HEK293 (cell line): ENCODE measurements at regions not wholly inside any gene's neighbourhood (a gene's known extent, or its start where the extent isn't known, plus 50 kb on each side); places are given as distances from the start of the nearest gene placed in this dataset.

Experiments used
- BCL11B ChIP-seq: fragments of 450-650 bp; formaldehyde crosslinking; IDR thresholded peaks from 2 replicates; pipeline ENCODE4 v1.5.1; 2016; ENCODE audit warnings: low read depth, missing biosample characterization, missing genetic modification characterization
- GLI2 ChIP-seq: fragments of 450-650 bp; formaldehyde crosslinking; IDR thresholded peaks from 2 replicates; pipeline ENCODE4; 2017; ENCODE audit warnings: missing biosample characterization, missing genetic modification characterization, low read depth, borderline replicate concordance
- MZF1 ChIP-seq: fragments of 450-650 bp; formaldehyde crosslinking; IDR thresholded peaks from 2 replicates; pipeline ENCODE4 v1.5.1; 2017; ENCODE audit warnings: missing biosample characterization, missing genetic modification characterization, borderline replicate concordance
- OVOL3 ChIP-seq: fragments of 450-650 bp; formaldehyde crosslinking; IDR thresholded peaks from 2 replicates; pipeline ENCODE4 v1.5.1; 2016; ENCODE audit warnings: missing biosample characterization, missing genetic modification characterization
- SP2 ChIP-seq: fragments of 450-650 bp; formaldehyde crosslinking; IDR thresholded peaks from 2 replicates; pipeline ENCODE4 v1.5.1; 2016; ENCODE audit warnings: missing biosample characterization, missing genetic modification characterization
- ZBTB17 ChIP-seq: fragments of 450-650 bp; formaldehyde crosslinking; IDR thresholded peaks from 2 replicates; pipeline ENCODE4 v1.5.1; 2016; ENCODE audit warnings: missing biosample characterization, missing genetic modification characterization
- ZBTB21 ChIP-seq: fragments of 450-650 bp; formaldehyde crosslinking; IDR thresholded peaks from 2 replicates; pipeline ENCODE4 v1.5.1; 2017; ENCODE audit warnings: missing biosample characterization, missing genetic modification characterization
- ZIC2 ChIP-seq: fragments of 450-650 bp; formaldehyde crosslinking; IDR thresholded peaks from 2 replicates; pipeline ENCODE4 v1.5.1; 2016; ENCODE audit warnings: missing biosample characterization, missing genetic modification characterization
- ZNF138 ChIP-seq: fragments of 450-650 bp; formaldehyde crosslinking; IDR thresholded peaks from 2 replicates; pipeline ENCODE4 v1.5.1; 2016; ENCODE audit warnings: missing biosample characterization, missing genetic modification characterization, borderline replicate concordance
- ZNF2 ChIP-seq: fragments of 450-650 bp; formaldehyde crosslinking; IDR thresholded peaks from 2 replicates; pipeline ENCODE4 v1.5.1; 2016; ENCODE audit warnings: missing biosample characterization, missing genetic modification characterization
- ZNF214 ChIP-seq: fragments of 450-650 bp; formaldehyde crosslinking; IDR thresholded peaks from 2 replicates; pipeline ENCODE4 v1.5.1; 2017; ENCODE audit warnings: missing biosample characterization, mild to moderate bottlenecking, missing genetic modification characterization, borderline replicate concordance
- ZNF23 ChIP-seq: fragments of 450-650 bp; formaldehyde crosslinking; IDR thresholded peaks from 2 replicates; pipeline ENCODE4 v1.5.1; 2016; ENCODE audit warnings: missing biosample characterization, missing genetic modification characterization, borderline replicate concordance
- ZNF248 ChIP-seq: fragments of 450-650 bp; formaldehyde crosslinking; IDR thresholded peaks from 2 replicates; pipeline ENCODE4 v1.5.1; 2017; ENCODE audit warnings: missing biosample characterization, missing genetic modification characterization
- ZNF37A ChIP-seq: fragments of 450-650 bp; IDR thresholded peaks from 2 replicates; pipeline ENCODE4 v1.5.1; 2018; ENCODE audit warnings: missing biosample characterization, missing genetic modification characterization
- ZNF423 ChIP-seq: fragments of 450-650 bp; formaldehyde crosslinking; IDR thresholded peaks from 2 replicates; pipeline ENCODE4 v1.5.1; 2016; ENCODE audit warnings: missing biosample characterization, missing genetic modification characterization
- ZNF501 ChIP-seq: fragments of 450-650 bp; formaldehyde crosslinking; IDR thresholded peaks from 2 replicates; pipeline ENCODE4 v1.5.1; 2016; ENCODE audit warnings: missing biosample characterization, missing genetic modification characterization
- ZNF521 ChIP-seq: fragments of 450-650 bp; formaldehyde crosslinking; IDR thresholded peaks from 2 replicates; pipeline ENCODE4 v1.5.1; 2017; ENCODE audit warnings: missing biosample characterization, mild to moderate bottlenecking, missing genetic modification characterization
- ZNF529 ChIP-seq: fragments of 450-650 bp; formaldehyde crosslinking; IDR thresholded peaks from 2 replicates; pipeline ENCODE4 v1.5.1; 2017; ENCODE audit warnings: missing genetic modification characterization, missing biosample characterization; ENCODE audit not compliant: insufficient replicate concordance
- ZNF629 ChIP-seq: fragments of 450-650 bp; formaldehyde crosslinking; IDR thresholded peaks from 2 replicates; pipeline ENCODE4 v1.5.1; 2017; ENCODE audit warnings: missing biosample characterization, missing genetic modification characterization
- ZNF837 ChIP-seq: fragments of 450-650 bp; formaldehyde crosslinking; IDR thresholded peaks from 2 replicates; pipeline ENCODE4 v1.5.1; 2016; ENCODE audit warnings: missing biosample characterization, missing genetic modification characterization
- TF ChIP-seq, protein P1 (sequence below): fragments of 450-650 bp; formaldehyde crosslinking; IDR thresholded peaks from 2 replicates; pipeline ENCODE4 v1.5.1; 2016; ENCODE audit warnings: missing biosample characterization, missing genetic modification characterization
- TF ChIP-seq, protein P2 (sequence below): fragments of 450-650 bp; formaldehyde crosslinking; IDR thresholded peaks from 2 replicates; pipeline ENCODE4 v1.5.1; 2017; ENCODE audit warnings: missing biosample characterization, mild to moderate bottlenecking, missing genetic modification characterization, moderate library complexity
- TF ChIP-seq, protein P3 (sequence below): fragments of 450-650 bp; formaldehyde crosslinking; IDR thresholded peaks from 2 replicates; pipeline ENCODE4 v1.5.1; 2016; ENCODE audit warnings: missing biosample characterization, missing genetic modification characterization
- TF ChIP-seq, protein P4 (sequence below): fragments of 450-650 bp; formaldehyde crosslinking; conservative IDR thresholded peaks from 2 replicates; pipeline ENCODE4 v1.5.1; 2016; ENCODE audit warnings: low read depth, missing biosample characterization, missing genetic modification characterization
- TF ChIP-seq, protein P5 (sequence below): fragments of 450-650 bp; formaldehyde crosslinking; IDR thresholded peaks from 2 replicates; pipeline ENCODE4 v1.5.1; 2016; ENCODE audit warnings: missing biosample characterization, missing genetic modification characterization
- TF ChIP-seq, protein P6 (sequence below): fragments of 450-650 bp; formaldehyde crosslinking; IDR thresholded peaks from 2 replicates; pipeline ENCODE4 v1.5.1; 2016; ENCODE audit warnings: missing biosample characterization, missing genetic modification characterization

DNA sequence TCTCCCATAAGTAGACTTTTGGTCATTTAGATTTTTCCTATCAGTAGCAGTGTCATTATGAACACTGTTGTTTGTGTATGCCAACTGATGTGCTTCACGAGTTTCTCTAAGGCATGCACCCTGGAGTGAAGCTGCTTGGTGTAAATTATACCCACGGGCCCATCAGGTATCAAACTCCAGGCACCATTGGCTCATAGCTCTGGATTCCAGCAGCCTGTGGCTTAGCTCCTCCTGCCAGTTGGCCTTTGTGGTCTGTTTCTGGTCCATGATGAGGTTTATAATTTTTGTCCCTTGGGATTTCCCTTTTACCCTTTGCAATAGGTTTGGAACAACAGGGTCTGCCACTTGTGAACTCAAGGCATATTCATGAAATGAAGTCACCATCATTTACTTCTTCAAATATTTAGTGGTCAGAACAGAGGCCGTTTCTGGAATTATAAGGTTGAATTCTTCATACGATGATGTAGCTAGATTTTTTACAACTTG, 350.5 kb downstream of the PRL start (continued):
- TF ChIP-seq, protein P1, sequence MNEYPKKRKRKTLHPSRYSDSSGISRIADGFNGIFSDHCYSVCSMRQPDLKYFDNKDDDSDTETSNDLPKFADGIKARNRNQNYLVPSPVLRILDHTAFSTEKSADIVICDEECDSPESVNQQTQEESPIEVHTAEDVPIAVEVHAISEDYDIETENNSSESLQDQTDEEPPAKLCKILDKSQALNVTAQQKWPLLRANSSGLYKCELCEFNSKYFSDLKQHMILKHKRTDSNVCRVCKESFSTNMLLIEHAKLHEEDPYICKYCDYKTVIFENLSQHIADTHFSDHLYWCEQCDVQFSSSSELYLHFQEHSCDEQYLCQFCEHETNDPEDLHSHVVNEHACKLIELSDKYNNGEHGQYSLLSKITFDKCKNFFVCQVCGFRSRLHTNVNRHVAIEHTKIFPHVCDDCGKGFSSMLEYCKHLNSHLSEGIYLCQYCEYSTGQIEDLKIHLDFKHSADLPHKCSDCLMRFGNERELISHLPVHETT (tag by site-specific recombination) = peak; percentile 67; the same call in 1 of the 2 replicates
- TF ChIP-seq ZNF23 (tag by site-specific recombination) = no peak
- TF ChIP-seq ZBTB17 (tag by site-specific recombination) = no peak
- peak; percentile 91 for TF ChIP-seq ZNF629 (tag by site-specific recombination)
- TF ChIP-seq, protein P2, sequence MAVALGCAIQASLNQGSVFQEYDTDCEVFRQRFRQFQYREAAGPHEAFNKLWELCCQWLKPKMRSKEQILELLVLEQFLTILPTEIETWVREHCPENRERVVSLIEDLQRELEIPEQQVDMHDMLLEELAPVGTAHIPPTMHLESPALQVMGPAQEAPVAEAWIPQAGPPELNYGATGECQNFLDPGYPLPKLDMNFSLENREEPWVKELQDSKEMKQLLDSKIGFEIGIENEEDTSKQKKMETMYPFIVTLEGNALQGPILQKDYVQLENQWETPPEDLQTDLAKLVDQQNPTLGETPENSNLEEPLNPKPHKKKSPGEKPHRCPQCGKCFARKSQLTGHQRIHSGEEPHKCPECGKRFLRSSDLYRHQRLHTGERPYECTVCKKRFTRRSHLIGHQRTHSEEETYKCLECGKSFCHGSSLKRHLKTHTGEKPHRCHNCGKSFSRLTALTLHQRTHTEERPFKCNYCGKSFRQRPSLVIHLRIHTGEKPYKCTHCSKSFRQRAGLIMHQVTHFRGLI (tag by site-specific recombination) = peak; percentile 57; the same call in 1 of the 2 replicates
- TF ChIP-seq ZNF529 = no peak
- TF ChIP-seq MZF1 (tag by site-specific recombination) = no peak
- no peak; the same call in 1 of the 2 replicates for TF ChIP-seq GLI2 (tag by site-specific recombination)
- peak; percentile 66; the same call in 1 of the 2 replicates for TF ChIP-seq ZBTB21 (tag by site-specific recombination)
- no peak for TF ChIP-seq BCL11B (tag by site-specific recombination)
- peak; percentile 66; the same call in 1 of the 2 replicates for TF ChIP-seq ZNF2
- TF ChIP-seq ZNF423 (tag by site-specific recombination) = peak; percentile 60; the same call in 1 of the 2 replicates
- TF ChIP-seq, protein P3, sequence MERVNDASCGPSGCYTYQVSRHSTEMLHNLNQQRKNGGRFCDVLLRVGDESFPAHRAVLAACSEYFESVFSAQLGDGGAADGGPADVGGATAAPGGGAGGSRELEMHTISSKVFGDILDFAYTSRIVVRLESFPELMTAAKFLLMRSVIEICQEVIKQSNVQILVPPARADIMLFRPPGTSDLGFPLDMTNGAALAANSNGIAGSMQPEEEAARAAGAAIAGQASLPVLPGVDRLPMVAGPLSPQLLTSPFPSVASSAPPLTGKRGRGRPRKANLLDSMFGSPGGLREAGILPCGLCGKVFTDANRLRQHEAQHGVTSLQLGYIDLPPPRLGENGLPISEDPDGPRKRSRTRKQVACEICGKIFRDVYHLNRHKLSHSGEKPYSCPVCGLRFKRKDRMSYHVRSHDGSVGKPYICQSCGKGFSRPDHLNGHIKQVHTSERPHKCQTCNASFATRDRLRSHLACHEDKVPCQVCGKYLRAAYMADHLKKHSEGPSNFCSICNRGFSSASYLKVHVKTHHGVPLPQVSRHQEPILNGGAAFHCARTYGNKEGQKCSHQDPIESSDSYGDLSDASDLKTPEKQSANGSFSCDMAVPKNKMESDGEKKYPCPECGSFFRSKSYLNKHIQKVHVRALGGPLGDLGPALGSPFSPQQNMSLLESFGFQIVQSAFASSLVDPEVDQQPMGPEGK (tag by site-specific recombination) = 0 out of 2 replicates have a peak, but pooled peaks have one; percentile 35
- no peak for TF ChIP-seq ZNF837
- peak; percentile 65 for TF ChIP-seq SP2 (tag by site-specific recombination)
- no peak for TF ChIP-seq ZNF248 (tag by site-specific recombination)
- TF ChIP-seq ZNF521 (tag by site-specific recombination) = no peak
- no peak for TF ChIP-seq ZNF138 (tag by site-specific recombination)
- TF ChIP-seq, protein P4, sequence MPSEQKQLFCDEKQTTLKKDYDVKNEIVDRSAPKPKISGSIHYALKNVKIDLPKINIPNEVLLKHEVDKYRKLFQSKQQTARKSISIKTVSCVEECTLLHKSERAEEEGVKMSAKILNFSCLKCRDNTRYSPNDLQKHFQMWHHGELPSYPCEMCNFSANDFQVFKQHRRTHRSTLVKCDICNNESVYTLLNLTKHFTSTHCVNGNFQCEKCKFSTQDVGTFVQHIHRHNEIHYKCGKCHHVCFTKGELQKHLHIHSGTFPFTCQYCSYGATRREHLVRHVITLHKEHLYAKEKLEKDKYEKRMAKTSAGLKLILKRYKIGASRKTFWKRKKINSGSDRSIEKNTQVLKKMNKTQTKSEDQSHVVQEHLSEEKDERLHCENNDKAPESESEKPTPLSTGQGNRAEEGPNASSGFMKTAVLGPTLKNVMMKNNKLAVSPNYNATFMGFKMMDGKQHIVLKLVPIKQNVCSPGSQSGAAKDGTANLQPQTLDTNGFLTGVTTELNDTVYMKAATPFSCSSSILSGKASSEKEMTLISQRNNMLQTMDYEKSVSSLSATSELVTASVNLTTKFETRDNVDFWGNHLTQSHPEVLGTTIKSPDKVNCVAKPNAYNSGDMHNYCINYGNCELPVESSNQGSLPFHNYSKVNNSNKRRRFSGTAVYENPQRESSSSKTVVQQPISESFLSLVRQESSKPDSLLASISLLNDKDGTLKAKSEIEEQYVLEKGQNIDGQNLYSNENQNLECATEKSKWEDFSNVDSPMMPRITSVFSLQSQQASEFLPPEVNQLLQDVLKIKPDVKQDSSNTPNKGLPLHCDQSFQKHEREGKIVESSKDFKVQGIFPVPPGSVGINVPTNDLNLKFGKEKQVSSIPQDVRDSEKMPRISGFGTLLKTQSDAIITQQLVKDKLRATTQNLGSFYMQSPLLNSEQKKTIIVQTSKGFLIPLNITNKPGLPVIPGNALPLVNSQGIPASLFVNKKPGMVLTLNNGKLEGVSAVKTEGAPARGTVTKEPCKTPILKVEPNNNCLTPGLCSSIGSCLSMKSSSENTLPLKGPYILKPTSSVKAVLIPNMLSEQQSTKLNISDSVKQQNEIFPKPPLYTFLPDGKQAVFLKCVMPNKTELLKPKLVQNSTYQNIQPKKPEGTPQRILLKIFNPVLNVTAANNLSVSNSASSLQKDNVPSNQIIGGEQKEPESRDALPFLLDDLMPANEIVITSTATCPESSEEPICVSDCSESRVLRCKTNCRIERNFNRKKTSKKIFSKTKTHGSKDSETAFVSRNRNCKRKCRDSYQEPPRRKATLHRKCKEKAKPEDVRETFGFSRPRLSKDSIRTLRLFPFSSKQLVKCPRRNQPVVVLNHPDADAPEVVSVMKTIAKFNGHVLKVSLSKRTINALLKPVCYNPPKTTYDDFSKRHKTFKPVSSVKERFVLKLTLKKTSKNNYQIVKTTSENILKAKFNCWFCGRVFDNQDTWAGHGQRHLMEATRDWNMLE (tag by site-specific recombination) = no peak
- TF ChIP-seq ZIC2 (tag by site-specific recombination) = peak; percentile 86
- TF ChIP-seq, protein P5, sequence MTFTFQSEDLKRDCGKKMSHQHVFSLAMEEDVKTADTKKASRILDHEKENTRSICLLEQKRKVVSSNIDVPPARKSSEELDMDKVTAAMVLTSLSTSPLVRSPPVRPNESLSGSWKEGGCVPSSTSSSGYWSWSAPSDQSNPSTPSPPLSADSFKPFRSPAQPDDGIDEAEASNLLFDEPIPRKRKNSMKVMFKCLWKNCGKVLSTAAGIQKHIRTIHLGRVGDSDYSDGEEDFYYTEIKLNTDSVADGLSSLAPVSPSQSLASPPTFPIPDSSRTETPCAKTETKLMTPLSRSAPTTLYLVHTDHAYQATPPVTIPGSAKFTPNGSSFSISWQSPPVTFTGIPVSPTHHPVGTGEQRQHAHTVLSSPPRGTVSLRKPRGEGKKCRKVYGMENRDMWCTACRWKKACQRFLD = no peak
- TF ChIP-seq OVOL3 (tag by site-specific recombination) = no peak
- TF ChIP-seq ZNF501 (tag by site-specific recombination) = no peak
- TF ChIP-seq ZNF37A (tag by site-specific recombination) = no peak
- no peak for TF ChIP-seq ZNF214 (tag by site-specific recombination)
- TF ChIP-seq, protein P6, sequence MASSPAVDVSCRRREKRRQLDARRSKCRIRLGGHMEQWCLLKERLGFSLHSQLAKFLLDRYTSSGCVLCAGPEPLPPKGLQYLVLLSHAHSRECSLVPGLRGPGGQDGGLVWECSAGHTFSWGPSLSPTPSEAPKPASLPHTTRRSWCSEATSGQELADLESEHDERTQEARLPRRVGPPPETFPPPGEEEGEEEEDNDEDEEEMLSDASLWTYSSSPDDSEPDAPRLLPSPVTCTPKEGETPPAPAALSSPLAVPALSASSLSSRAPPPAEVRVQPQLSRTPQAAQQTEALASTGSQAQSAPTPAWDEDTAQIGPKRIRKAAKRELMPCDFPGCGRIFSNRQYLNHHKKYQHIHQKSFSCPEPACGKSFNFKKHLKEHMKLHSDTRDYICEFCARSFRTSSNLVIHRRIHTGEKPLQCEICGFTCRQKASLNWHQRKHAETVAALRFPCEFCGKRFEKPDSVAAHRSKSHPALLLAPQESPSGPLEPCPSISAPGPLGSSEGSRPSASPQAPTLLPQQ = 0 out of 2 replicates have a peak, but pooled peaks have one; percentile 41
